Astrocyte of the spinal cord (primary cell): ENCODE measurements at regions not wholly inside any gene's neighbourhood (a gene's known extent, or its start where the extent isn't known, plus 50 kb on each side); places are given as distances from the start of the nearest gene placed in this dataset.

Experiments
- DNase-seq: peaks from one replicate; pipeline ENCODE4 v3.0.0; 2011; ENCODE audit warnings: low read depth, low spot score
- H3K4me3 ChIP-seq: 2 replicates; pipeline ENCODE4 v1.5.1; 2011; ENCODE audit warnings: low read depth, mild to moderate bottlenecking, low read length, moderate library complexity
- CTCF ChIP-seq: IDR thresholded peaks from 2 replicates; pipeline ENCODE4 v1.5.1; 2012; ENCODE audit warnings: low read depth, mild to moderate bottlenecking, low read length, inconsistent platforms
- in situ Hi-C: cut with HindIII; loops from 2 replicates; pipeline ENCODE4 v1.10.0; 2017; ENCODE audit warnings: low sequenced_read_pairs

DNA sequence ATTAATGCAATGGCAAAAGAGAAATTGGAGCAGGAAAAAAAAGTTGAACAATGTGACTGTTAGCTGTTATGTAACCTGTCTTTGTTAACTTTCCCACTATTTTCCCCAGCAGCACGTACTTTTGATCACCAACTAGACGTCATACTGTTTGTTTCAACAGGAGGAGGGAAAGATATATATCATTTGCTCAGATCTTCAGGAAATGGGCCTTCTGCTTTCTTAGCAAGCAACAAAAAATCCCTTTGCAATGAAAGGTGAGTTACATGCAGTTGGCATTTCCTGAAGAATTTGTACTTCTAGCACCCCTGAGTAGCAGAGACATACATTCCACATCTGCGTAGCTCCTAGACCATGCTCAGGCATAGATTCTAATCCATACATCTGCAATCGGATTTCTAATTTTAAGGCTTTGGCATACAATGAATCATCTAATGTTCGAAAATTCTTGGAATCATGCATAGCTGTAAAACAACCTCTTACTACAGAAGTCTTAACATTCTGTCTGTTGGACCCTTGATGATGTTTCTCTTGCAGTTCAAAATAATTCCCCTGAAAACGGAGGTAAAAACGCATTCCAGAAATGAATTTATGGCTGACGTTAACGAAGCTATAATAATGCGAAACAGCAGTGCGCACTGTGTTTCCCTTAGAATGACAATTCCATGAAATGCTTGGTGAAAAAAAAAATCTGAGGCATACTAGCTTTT is 286.9 kb upstream of the MGMT start:
- TF ChIP-seq CTCF, result no peak
- in situ Hi-C loops, result no loop called here
- H3K4me3 ChIP-seq, result no peak overlapping the region
- DNase-seq, result no peak

DNA sequence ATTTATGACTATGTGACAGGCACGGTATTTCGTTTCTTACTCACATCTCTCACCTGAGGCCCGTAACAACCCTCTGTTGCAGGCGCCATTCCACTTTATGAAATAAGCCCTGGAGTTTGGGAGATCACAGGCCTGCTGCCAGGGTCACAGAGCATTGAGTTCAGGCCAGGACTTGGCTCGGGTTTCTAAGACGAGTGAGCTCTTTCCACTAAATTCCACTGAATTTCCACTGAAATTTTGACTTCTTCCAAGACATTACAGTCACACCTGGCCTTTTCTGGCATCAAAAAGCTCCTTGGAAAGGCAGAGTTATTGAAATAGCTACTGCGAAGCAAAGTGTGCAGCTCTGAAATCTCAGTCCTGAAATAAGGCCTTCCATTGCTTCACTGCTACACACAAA is 282.8 kb upstream of the MGMT start:
- no peak for DNase-seq
- TF ChIP-seq CTCF, result no peak
- H3K4me3 ChIP-seq, result no peak overlapping the region
- in situ Hi-C loops, result no loop called here

GRCh38 chr10:129187331-129187730 is 279.7 kb upstream of the MGMT start:
- H3K4me3 ChIP-seq, result no peak overlapping the region
- in situ Hi-C loops, result no loop called here
- no peak for DNase-seq
- TF ChIP-seq CTCF, result no peak

DNA sequence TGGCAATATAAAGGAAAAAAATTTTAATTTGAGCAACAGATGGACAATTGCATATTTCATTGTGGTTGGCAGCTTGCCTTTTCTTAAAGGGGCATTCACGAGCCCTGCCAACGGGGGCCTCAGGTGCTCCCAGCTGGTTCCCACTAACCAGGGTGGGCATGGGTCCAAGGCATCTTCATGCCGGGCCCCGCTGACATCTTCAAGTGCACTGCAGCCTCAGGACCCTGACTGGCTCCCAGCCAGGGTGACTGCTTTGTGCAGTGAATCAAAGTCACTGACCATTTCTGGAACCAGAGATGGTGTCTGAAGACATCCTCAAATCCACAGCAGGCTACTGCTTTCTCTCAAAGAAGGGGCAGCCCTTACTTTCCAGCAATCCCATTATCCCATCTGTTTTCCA is 275.2 kb upstream of the MGMT start:
- DNase-seq, result no peak
- in situ Hi-C loops, result no loop called here
- no peak overlapping the region for H3K4me3 ChIP-seq
- no peak for TF ChIP-seq CTCF

- no peak for DNase-seq
- in situ Hi-C loops, result no loop called here
- TF ChIP-seq CTCF, result no peak
- no peak overlapping the region for H3K4me3 ChIP-seq
Observed at GRCh38 chr10:129192344-129193128, 274.5 kb upstream of the MGMT start.

- in situ Hi-C loops, result no loop called here
- DNase-seq, result no peak
- TF ChIP-seq CTCF, result no peak
- H3K4me3 ChIP-seq, result no peak overlapping the region
Observed at GRCh38 chr10:129193148-129193547, 273.9 kb upstream of the MGMT start.
